ENCODE measurements at regions not wholly inside any gene's neighbourhood (a gene's known extent, or its start where the extent isn't known, plus 50 kb on each side); places are given as distances from the start of the nearest gene placed in this dataset.

DNA sequence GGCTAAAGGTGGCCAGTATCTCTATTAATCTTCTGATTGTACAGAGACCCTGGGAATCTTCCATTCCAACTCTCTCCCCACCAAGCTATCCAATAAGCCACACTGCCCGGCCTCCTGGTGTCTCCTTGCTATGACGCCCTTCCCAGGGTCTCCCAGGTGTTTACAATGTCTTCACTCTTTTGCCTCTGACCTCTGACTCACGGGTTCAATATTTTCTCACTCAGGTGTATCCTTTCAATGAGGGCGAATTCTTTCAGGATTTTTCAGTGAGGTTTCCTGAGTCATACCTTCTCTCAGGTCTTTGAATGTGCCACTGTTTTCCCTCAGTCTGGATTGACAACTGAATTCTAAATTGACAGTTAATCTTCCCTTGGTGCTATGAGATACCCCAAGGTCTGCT is 53.7 kb upstream of the IRX4 start:
- TF ChIP-seq, protein P1, sequence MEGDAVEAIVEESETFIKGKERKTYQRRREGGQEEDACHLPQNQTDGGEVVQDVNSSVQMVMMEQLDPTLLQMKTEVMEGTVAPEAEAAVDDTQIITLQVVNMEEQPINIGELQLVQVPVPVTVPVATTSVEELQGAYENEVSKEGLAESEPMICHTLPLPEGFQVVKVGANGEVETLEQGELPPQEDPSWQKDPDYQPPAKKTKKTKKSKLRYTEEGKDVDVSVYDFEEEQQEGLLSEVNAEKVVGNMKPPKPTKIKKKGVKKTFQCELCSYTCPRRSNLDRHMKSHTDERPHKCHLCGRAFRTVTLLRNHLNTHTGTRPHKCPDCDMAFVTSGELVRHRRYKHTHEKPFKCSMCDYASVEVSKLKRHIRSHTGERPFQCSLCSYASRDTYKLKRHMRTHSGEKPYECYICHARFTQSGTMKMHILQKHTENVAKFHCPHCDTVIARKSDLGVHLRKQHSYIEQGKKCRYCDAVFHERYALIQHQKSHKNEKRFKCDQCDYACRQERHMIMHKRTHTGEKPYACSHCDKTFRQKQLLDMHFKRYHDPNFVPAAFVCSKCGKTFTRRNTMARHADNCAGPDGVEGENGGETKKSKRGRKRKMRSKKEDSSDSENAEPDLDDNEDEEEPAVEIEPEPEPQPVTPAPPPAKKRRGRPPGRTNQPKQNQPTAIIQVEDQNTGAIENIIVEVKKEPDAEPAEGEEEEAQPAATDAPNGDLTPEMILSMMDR (IDR thresholded peaks at IDR 0.05), result no peak
- TF ChIP-seq POLR2A (IDR thresholded peaks at IDR 0.05), result no peak
- no peak for TF ChIP-seq EP300 (IDR thresholded peaks at IDR 0.05)

Data from ovary (tissue), 3 donors.